ENCODE measurements at regions not wholly inside any gene's neighbourhood (a gene's known extent, or its start where the extent isn't known, plus 50 kb on each side); places are given as distances from the start of the nearest gene placed in this dataset.

DNA sequence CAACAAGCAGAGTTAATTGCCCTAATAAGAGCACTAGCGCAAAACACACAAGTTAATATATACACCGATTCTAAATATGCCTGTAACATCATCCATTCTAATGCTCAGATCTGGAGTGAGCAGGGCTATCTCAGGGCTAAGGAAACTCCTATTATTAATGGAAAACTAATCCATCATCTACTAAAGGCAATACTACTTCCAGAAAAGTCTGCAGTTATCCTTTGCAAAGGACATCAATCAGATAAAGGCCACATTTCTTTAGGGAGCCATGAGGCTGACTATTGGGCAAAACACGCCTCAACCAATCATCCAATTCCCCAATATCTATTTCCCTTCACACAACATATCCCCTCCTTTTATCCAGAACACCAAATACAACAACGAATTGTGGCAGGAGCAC, 1032.3 kb upstream of the NUDT12 start:
- TF ChIP-seq ZFP3 (CRISPR knock-in tag; IDR thresholded peaks at IDR 0.05) = no peak
- no peak for TF ChIP-seq ARNTL (CRISPR knock-in tag; IDR thresholded peaks at IDR 0.05; ENCODE audit: borderline replicate concordance, low read depth)
- TF ChIP-seq, protein P1, sequence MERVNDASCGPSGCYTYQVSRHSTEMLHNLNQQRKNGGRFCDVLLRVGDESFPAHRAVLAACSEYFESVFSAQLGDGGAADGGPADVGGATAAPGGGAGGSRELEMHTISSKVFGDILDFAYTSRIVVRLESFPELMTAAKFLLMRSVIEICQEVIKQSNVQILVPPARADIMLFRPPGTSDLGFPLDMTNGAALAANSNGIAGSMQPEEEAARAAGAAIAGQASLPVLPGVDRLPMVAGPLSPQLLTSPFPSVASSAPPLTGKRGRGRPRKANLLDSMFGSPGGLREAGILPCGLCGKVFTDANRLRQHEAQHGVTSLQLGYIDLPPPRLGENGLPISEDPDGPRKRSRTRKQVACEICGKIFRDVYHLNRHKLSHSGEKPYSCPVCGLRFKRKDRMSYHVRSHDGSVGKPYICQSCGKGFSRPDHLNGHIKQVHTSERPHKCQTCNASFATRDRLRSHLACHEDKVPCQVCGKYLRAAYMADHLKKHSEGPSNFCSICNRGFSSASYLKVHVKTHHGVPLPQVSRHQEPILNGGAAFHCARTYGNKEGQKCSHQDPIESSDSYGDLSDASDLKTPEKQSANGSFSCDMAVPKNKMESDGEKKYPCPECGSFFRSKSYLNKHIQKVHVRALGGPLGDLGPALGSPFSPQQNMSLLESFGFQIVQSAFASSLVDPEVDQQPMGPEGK (CRISPR knock-in tag; IDR thresholded peaks at IDR 0.05; ENCODE audit: borderline replicate concordance) = no peak
- TF ChIP-seq BACH2 (CRISPR knock-in tag; IDR thresholded peaks at IDR 0.05; ENCODE audit: borderline replicate concordance) = no peak
- no peak for TF ChIP-seq TCF4 (CRISPR knock-in tag; IDR thresholded peaks at IDR 0.05; ENCODE audit: borderline replicate concordance)
- no peak for TF ChIP-seq ZNF70 (CRISPR knock-in tag; IDR thresholded peaks at IDR 0.05)
- TF ChIP-seq TOX (CRISPR knock-in tag; IDR thresholded peaks at IDR 0.05; ENCODE audit: borderline replicate concordance) = no peak
- ATAC-seq = no peak

GRCh38 chr5:104576677-104577076, 1014.1 kb upstream of the NUDT12 start:
- TF ChIP-seq, protein P2, sequence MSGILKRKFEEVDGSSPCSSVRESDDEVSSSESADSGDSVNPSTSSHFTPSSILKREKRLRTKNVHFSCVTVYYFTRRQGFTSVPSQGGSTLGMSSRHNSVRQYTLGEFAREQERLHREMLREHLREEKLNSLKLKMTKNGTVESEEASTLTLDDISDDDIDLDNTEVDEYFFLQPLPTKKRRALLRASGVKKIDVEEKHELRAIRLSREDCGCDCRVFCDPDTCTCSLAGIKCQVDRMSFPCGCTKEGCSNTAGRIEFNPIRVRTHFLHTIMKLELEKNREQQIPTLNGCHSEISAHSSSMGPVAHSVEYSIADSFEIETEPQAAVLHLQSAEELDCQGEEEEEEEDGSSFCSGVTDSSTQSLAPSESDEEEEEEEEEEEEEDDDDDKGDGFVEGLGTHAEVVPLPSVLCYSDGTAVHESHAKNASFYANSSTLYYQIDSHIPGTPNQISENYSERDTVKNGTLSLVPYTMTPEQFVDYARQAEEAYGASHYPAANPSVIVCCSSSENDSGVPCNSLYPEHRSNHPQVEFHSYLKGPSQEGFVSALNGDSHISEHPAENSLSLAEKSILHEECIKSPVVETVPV (CRISPR knock-in tag; IDR thresholded peaks at IDR 0.05) = no peak
- no peak for TF ChIP-seq ZNF565 (CRISPR knock-in tag; conservative IDR thresholded peaks at IDR 0.05; ENCODE audit: low read depth)
- no peak for TF ChIP-seq ZC3H10 (CRISPR knock-in tag; IDR thresholded peaks at IDR 0.05)
- TF ChIP-seq TOX (CRISPR knock-in tag; IDR thresholded peaks at IDR 0.05; ENCODE audit: borderline replicate concordance) = no peak
- no peak for TF ChIP-seq ISL1 (CRISPR knock-in tag; IDR thresholded peaks at IDR 0.05)
- no peak for TF ChIP-seq ESRRG (CRISPR knock-in tag; IDR thresholded peaks at IDR 0.05)
- TF ChIP-seq ARNTL (CRISPR knock-in tag; IDR thresholded peaks at IDR 0.05; ENCODE audit: borderline replicate concordance, low read depth) = no peak
- no peak for TF ChIP-seq TCF4 (CRISPR knock-in tag; IDR thresholded peaks at IDR 0.05; ENCODE audit: borderline replicate concordance)
- TF ChIP-seq, protein P1 (CRISPR knock-in tag; IDR thresholded peaks at IDR 0.05; ENCODE audit: borderline replicate concordance) = no peak
- TF ChIP-seq CSDC2 (CRISPR knock-in tag; IDR thresholded peaks at IDR 0.05) = no peak
- TF ChIP-seq RARB (CRISPR knock-in tag; IDR thresholded peaks at IDR 0.05) = no peak
- TF ChIP-seq POU6F1 (CRISPR knock-in tag; IDR thresholded peaks at IDR 0.05; ENCODE audit: borderline replicate concordance, low read depth) = no peak
- no peak for TF ChIP-seq ZNF70 (CRISPR knock-in tag; IDR thresholded peaks at IDR 0.05)
- TF ChIP-seq ZFP3 (CRISPR knock-in tag; IDR thresholded peaks at IDR 0.05) = no peak
- TF ChIP-seq PPARA (CRISPR knock-in tag; IDR thresholded peaks at IDR 0.05; ENCODE audit: borderline replicate concordance) = no peak
- no peak for TF ChIP-seq ZNF8 (CRISPR knock-in tag; IDR thresholded peaks at IDR 0.05)
- no peak for TF ChIP-seq GLIS3 (CRISPR knock-in tag; IDR thresholded peaks at IDR 0.05)
- no peak for TF ChIP-seq TSHZ2 (CRISPR knock-in tag; IDR thresholded peaks at IDR 0.05)
- no peak for TF ChIP-seq ZFP30 (CRISPR knock-in tag; IDR thresholded peaks at IDR 0.05)
- TF ChIP-seq SNAI2 (CRISPR knock-in tag; IDR thresholded peaks at IDR 0.05) = no peak
- no peak for ATAC-seq
